Neural cell (in vitro differentiated cells): ENCODE measurements at regions not wholly inside any gene's neighbourhood (a gene's known extent, or its start where the extent isn't known, plus 50 kb on each side); places are given as distances from the start of the nearest gene placed in this dataset.

Experiments
- H2AFZ ChIP-seq: fragments of 200-600, 300-800 bp; sonication (generic), shearing (Covaris generic); 2 replicates; pipeline ENCODE4 v1.6.0; 2014; ENCODE audit warnings: low read depth, mild to moderate bottlenecking, antibody characterized with exemption, low read length, moderate library complexity
- H3F3A ChIP-seq: fragments of 200-600 bp; shearing (Covaris generic); 2 replicates; pipeline ENCODE4 v1.6.1; 2016; ENCODE audit warnings: mild to moderate bottlenecking, moderate library complexity, mixed read lengths, antibody characterized with exemption, low read length; ENCODE audit not compliant: insufficient read depth, poor library complexity, severe bottlenecking
- H3K27ac ChIP-seq: fragments of 200-600, 300-800 bp; sonication (generic), shearing (Covaris generic); 2 replicates; pipeline ENCODE4 v1.5.1; 2014; ENCODE audit warnings: mild to moderate bottlenecking, low read length, moderate library complexity
- H3K27me3 ChIP-seq: fragments of 300-800, 200-600 bp; sonication (generic), shearing (Covaris generic); 2 replicates; pipeline ENCODE4 v1.6.0; 2014; ENCODE audit warnings: mild to moderate bottlenecking, low read depth, low read length, moderate library complexity; ENCODE audit not compliant: insufficient read depth
- H3K36me3 ChIP-seq: fragments of 300-800, 200-600 bp; sonication (generic), shearing (Covaris generic); 2 replicates; pipeline ENCODE4 v1.5.1; 2014; ENCODE audit warnings: mild to moderate bottlenecking, antibody characterized with exemption, low read length, moderate library complexity; ENCODE audit not compliant: insufficient read depth
- H3K4me2 ChIP-seq: fragments of 300-800, 200-600 bp; sonication (generic), shearing (Covaris generic); 2 replicates; pipeline ENCODE4 v1.6.0; 2014; ENCODE audit warnings: mild to moderate bottlenecking, low read length
- H3K4me3 ChIP-seq: fragments of 300-800, 200-600 bp; sonication (generic), shearing (Covaris generic); 2 replicates; pipeline ENCODE4 v1.5.1; 2014; ENCODE audit warnings: mild to moderate bottlenecking, low read length, moderate library complexity
- H3K79me2 ChIP-seq: fragments of 200-600 bp; shearing (Covaris generic); replicated peaks from 2 replicates; pipeline ENCODE4 v1.6.0; 2014; ENCODE audit warnings: mild to moderate bottlenecking, low read length, moderate library complexity; ENCODE audit not compliant: insufficient read depth
- H3K9ac ChIP-seq: fragments of 300-800, 200-600 bp; sonication (generic), shearing (Covaris generic); 2 replicates; pipeline ENCODE4 v1.6.1; 2016; ENCODE audit warnings: mild to moderate bottlenecking, low read length, mixed read lengths
- H3K9me2 ChIP-seq: fragments of 200-600 bp; shearing (Covaris generic); 2 replicates; pipeline ENCODE4 v1.6.1; 2016; ENCODE audit warnings: mild to moderate bottlenecking, low read length, mixed read lengths; ENCODE audit not compliant: insufficient read depth
- H3K9me3 ChIP-seq: fragments of 200-600, 300-800 bp; sonication (generic), shearing (Covaris generic); 2 replicates; pipeline ENCODE4 v1.6.1; 2016; ENCODE audit warnings: mild to moderate bottlenecking, mixed run types, low read length, moderate library complexity, mixed read lengths
- H4K20me1 ChIP-seq: fragments of 200-600 bp; shearing (Covaris generic); 2 replicates; pipeline ENCODE4 v1.6.1; 2016; ENCODE audit warnings: mild to moderate bottlenecking, mixed run types; ENCODE audit not compliant: insufficient read depth
- CTCF ChIP-seq: fragments of 450-650 bp; IDR thresholded peaks from 2 replicates; pipeline ENCODE4 v1.5.1; 2014; ENCODE audit warnings: antibody characterized with exemption, mild to moderate bottlenecking, moderate library complexity; ENCODE audit not compliant: poor library complexity, severe bottlenecking
- EP300 ChIP-seq: fragments of 450-650 bp; conservative IDR thresholded peaks from 2 replicates; pipeline ENCODE4 v1.6.1; 2014; ENCODE audit warnings: antibody characterized with exemption, mild to moderate bottlenecking, moderate library complexity; ENCODE audit not compliant: poor library complexity, severe bottlenecking
- EZH2 ChIP-seq: fragments of 200-600, 300-800 bp; shearing (Covaris generic), sonication (generic); IDR thresholded peaks from 2 replicates; pipeline ENCODE4 v1.6.1; 2014; ENCODE audit warnings: antibody characterized with exemption, low read length, borderline replicate concordance, mild to moderate bottlenecking; ENCODE audit not compliant: insufficient read depth, poor library complexity, severe bottlenecking
- MXI1 ChIP-seq: fragments of 450-650 bp; conservative IDR thresholded peaks from 2 replicates; pipeline ENCODE4 v1.6.1; 2014; ENCODE audit warnings: antibody characterized with exemption, mild to moderate bottlenecking; ENCODE audit not compliant: poor library complexity, severe bottlenecking
- POLR2AphosphoS5 ChIP-seq: IDR thresholded peaks from 2 replicates; pipeline ENCODE4 v1.6.1; 2012
- RAD21 ChIP-seq: fragments of 450-650 bp; conservative IDR thresholded peaks from 2 replicates; pipeline ENCODE4 v1.6.1; 2014; ENCODE audit warnings: antibody characterized with exemption, mild to moderate bottlenecking, moderate library complexity
- REST ChIP-seq: IDR thresholded peaks from 2 replicates; pipeline ENCODE4 v1.6.1; 2012; ENCODE audit warnings: borderline replicate concordance
- SMC3 ChIP-seq: fragments of 450-650 bp; conservative IDR thresholded peaks from 2 replicates; pipeline ENCODE4 v1.6.1; 2014; ENCODE audit warnings: antibody characterized with exemption, mild to moderate bottlenecking, moderate library complexity; ENCODE audit not compliant: poor library complexity
- TAF1 ChIP-seq: IDR thresholded peaks from 2 replicates; pipeline ENCODE4 v1.6.1; 2012; ENCODE audit warnings: low read depth

- no peaks in the 10 kb centered on the region for H3K27me3 ChIP-seq
- TF ChIP-seq EZH2 (no peak), RAD21 (no peak), CTCF (no peak), MXI1 (no peak), REST (no peak), EP300 (no peak), POLR2AphosphoS5 (no peak), SMC3 (no peak), TAF1 (no peak)
- no peak overlapping the region for H3K4me3 ChIP-seq
- H3F3A ChIP-seq = no peaks in the 10 kb centered on the region
- H3K9ac ChIP-seq = no peak overlapping the region
- H3K4me2 ChIP-seq = no peak overlapping the region
- H3K9me2 ChIP-seq = no peaks in the 10 kb centered on the region
- no peaks in the 10 kb centered on the region for H3K9me3 ChIP-seq
- no peaks in the 10 kb centered on the region for H4K20me1 ChIP-seq
- no peaks in the 10 kb centered on the region for H3K79me2 ChIP-seq
- no peak overlapping the region for H2AFZ ChIP-seq
- no peak overlapping the region for H3K27ac ChIP-seq
- H3K36me3 ChIP-seq = no peaks in the 10 kb centered on the region
These were observed 186.1 kb downstream of the AASDHPPT start for GRCh38 chr11:106263527-106263926.

GRCh38 chr11:106271086-106271485 is 193.6 kb downstream of the AASDHPPT start:
- Histone ChIP-seq H3K9me3 (no peaks in the 10 kb centered on the region), H3F3A (no peaks in the 10 kb centered on the region), H3K79me2 (no peaks in the 10 kb centered on the region), H3K9me2 (no peaks in the 10 kb centered on the region), H3K4me3 (no peak overlapping the region), H2AFZ (no peak overlapping the region), H3K4me2 (no peak overlapping the region), H3K36me3 (no peaks in the 10 kb centered on the region), H3K9ac (no peak overlapping the region), H3K27ac (no peak overlapping the region), H3K27me3 (no peaks in the 10 kb centered on the region), H4K20me1 (no peaks in the 10 kb centered on the region)
- TF ChIP-seq SMC3 (no peak), EZH2 (no peak), REST (no peak), CTCF (no peak), RAD21 (no peak), EP300 (no peak), MXI1 (no peak), POLR2AphosphoS5 (no peak), TAF1 (no peak)
